SU-DHL-6 (cell line): ENCODE measurements at regions not wholly inside any gene's neighbourhood (a gene's known extent, or its start where the extent isn't known, plus 50 kb on each side); places are given as distances from the start of the nearest gene placed in this dataset.

Experiments
- H2AFZ ChIP-seq: fragments of 200-600 bp; sonication (generic); 2 replicates; pipeline ENCODE4 v1.6.1; 2014; ENCODE audit warnings: low read depth, mild to moderate bottlenecking, moderate library complexity, mixed read lengths, antibody characterized with exemption, low read length; ENCODE audit not compliant: severe bottlenecking
- H3F3A ChIP-seq: fragments of 200-600 bp; shearing (Covaris generic); 2 replicates; pipeline ENCODE4 v1.6.0; 2016; ENCODE audit warnings: antibody characterized with exemption, mild to moderate bottlenecking; ENCODE audit not compliant: insufficient read depth
- H3K27ac ChIP-seq: fragments of 200-600 bp; sonication (generic); 2 replicates; pipeline ENCODE4 v1.5.1; 2016; ENCODE audit warnings: low read depth, mild to moderate bottlenecking, low read length, moderate library complexity, mixed read lengths
- H3K27me3 ChIP-seq: fragments of 200-600 bp; sonication (generic), shearing (Covaris generic); 2 replicates; pipeline ENCODE4 v1.6.0; 2014; ENCODE audit warnings: mild to moderate bottlenecking, low read length
- H3K36me3 ChIP-seq: fragments of 200-600 bp; sonication (generic); 2 replicates; pipeline ENCODE4 v1.6.1; 2014; ENCODE audit warnings: mild to moderate bottlenecking, low read length, mixed read lengths
- H3K4me2 ChIP-seq: fragments of 300-600, 200-600 bp; shearing (Covaris generic), sonication (generic); 2 replicates; pipeline ENCODE4 v1.6.0; 2014; ENCODE audit warnings: low read length, low read depth, mild to moderate bottlenecking; ENCODE audit not compliant: poor library complexity, severe bottlenecking
- H3K4me3 ChIP-seq: fragments of 200-600 bp; sonication (generic); 2 replicates; pipeline ENCODE4 v1.5.1; 2014; ENCODE audit warnings: antibody characterized with exemption, low read length, mild to moderate bottlenecking, mixed read lengths; ENCODE audit not compliant: insufficient read depth, poor library complexity, severe bottlenecking
- H3K79me2 ChIP-seq: fragments of 200-600 bp; sonication (generic); 2 replicates; pipeline ENCODE4 v1.6.1; 2014; ENCODE audit warnings: mild to moderate bottlenecking, low read length, moderate library complexity; ENCODE audit not compliant: insufficient read depth
- H3K9ac ChIP-seq: fragments of 200-600 bp; sonication (generic); 2 replicates; pipeline ENCODE4 v1.7.0; 2014; ENCODE audit warnings: mild to moderate bottlenecking, low read length
- H3K9me2 ChIP-seq: fragments of 200-600 bp; sonication (generic); replicated peaks from 2 replicates; pipeline ENCODE4 v1.6.1; 2014; ENCODE audit warnings: low read length; ENCODE audit not compliant: insufficient read depth
- H3K9me3 ChIP-seq: fragments of 200-600 bp; sonication (generic); 2 replicates; pipeline ENCODE4 v1.6.1; 2014; ENCODE audit warnings: low read length, mixed read lengths; ENCODE audit not compliant: insufficient read depth
- H4K20me1 ChIP-seq: fragments of 200-600 bp; sonication (generic); 2 replicates; pipeline ENCODE4 v1.6.1; 2014; ENCODE audit warnings: low read depth, mild to moderate bottlenecking, antibody characterized with exemption, low read length, moderate library complexity, mixed read lengths
- EZH2phosphoT487 ChIP-seq: fragments of 200-600 bp; sonication (generic), shearing (Covaris generic); conservative IDR thresholded peaks from 2 replicates; pipeline ENCODE4 v1.6.1; 2018; ENCODE audit warnings: mild to moderate bottlenecking, antibody characterized with exemption, low read length, moderate library complexity, mixed read lengths
- TF ChIP-seq, protein P1 (sequence below): fragments of 200-600 bp; sonication (generic); IDR thresholded peaks from one replicate; pipeline ENCODE4 v1.5.1; 2017; ENCODE audit warnings: antibody characterized with exemption, mild to moderate bottlenecking, low read length, moderate library complexity; ENCODE audit not compliant: insufficient read depth, poor library complexity, severe bottlenecking

DNA sequence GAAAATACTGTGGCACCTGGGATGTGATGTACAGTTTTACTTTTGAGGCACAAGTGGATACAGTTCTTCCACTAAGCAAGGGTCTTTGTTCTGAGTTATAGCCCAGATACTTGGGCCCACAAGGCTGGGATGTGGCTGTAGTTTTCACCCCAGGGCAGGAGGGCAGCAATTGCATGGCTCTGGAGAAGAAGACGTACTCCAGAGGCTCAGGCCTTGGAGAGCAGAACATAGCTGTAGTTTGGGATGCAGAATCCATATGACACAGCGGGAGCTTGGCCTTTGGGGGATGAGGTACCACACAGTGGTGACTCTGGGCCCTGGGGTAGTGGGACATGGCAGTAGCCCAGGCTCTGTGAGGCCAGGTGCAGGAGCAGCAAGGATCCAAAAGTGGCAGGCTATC, 110.8 kb upstream of the FSTL4 start:
- H3K4me2 ChIP-seq = no peak overlapping the region
- no peaks in the 10 kb centered on the region for H3K9me3 ChIP-seq
- H3K79me2 ChIP-seq = no peaks in the 10 kb centered on the region

DNA sequence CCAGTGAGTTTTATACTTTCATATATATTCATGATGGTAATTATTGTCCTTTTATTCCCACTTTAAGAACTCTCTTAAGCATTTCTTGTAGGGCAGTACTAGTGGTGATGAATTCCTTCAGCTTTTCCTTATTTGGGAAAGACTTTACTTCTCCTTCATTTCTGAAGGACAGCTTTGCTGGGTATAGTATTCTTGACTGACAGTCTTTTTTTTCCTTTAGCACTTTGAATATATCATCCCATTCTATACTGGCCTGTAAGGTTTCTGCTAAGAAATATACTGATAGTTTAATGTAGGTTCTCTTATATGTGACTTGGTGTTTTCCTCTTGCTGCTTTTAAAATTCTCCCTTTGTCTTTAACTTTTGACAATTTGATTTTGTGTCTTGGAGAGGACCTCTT, 109.0 kb upstream of the FSTL4 start:
- H3K4me2 ChIP-seq = no peak overlapping the region
- H3K27me3 ChIP-seq = no peaks in the 10 kb centered on the region
- no peaks in the 10 kb centered on the region for H4K20me1 ChIP-seq
- H3K9me3 ChIP-seq = no peaks in the 10 kb centered on the region
- H3K79me2 ChIP-seq = no peaks in the 10 kb centered on the region
- H2AFZ ChIP-seq = no peak overlapping the region
- TF ChIP-seq, protein P1, sequence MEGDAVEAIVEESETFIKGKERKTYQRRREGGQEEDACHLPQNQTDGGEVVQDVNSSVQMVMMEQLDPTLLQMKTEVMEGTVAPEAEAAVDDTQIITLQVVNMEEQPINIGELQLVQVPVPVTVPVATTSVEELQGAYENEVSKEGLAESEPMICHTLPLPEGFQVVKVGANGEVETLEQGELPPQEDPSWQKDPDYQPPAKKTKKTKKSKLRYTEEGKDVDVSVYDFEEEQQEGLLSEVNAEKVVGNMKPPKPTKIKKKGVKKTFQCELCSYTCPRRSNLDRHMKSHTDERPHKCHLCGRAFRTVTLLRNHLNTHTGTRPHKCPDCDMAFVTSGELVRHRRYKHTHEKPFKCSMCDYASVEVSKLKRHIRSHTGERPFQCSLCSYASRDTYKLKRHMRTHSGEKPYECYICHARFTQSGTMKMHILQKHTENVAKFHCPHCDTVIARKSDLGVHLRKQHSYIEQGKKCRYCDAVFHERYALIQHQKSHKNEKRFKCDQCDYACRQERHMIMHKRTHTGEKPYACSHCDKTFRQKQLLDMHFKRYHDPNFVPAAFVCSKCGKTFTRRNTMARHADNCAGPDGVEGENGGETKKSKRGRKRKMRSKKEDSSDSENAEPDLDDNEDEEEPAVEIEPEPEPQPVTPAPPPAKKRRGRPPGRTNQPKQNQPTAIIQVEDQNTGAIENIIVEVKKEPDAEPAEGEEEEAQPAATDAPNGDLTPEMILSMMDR = no peak
- no peak for TF ChIP-seq EZH2phosphoT487
- no peak overlapping the region for H3K27ac ChIP-seq
- no peaks in the 10 kb centered on the region for H3F3A ChIP-seq
- H3K4me3 ChIP-seq = no peak overlapping the region
- H3K36me3 ChIP-seq = no peaks in the 10 kb centered on the region
- no peak overlapping the region for H3K9ac ChIP-seq
- no peaks in the 10 kb centered on the region for H3K9me2 ChIP-seq

More for the DNA sequence above, 110.8 kb upstream of the FSTL4 start:
- no peak for TF ChIP-seq EZH2phosphoT487
- TF ChIP-seq, protein P1 = no peak
- Histone ChIP-seq H3K27me3 (no peaks in the 10 kb centered on the region), H3K4me3 (no peak overlapping the region), H3K36me3 (no peaks in the 10 kb centered on the region), H3K27ac (no peak overlapping the region), H4K20me1 (no peaks in the 10 kb centered on the region), H2AFZ (no peak overlapping the region), H3K9ac (no peak overlapping the region), H3F3A (no peaks in the 10 kb centered on the region), H3K9me2 (no peaks in the 10 kb centered on the region)

DNA sequence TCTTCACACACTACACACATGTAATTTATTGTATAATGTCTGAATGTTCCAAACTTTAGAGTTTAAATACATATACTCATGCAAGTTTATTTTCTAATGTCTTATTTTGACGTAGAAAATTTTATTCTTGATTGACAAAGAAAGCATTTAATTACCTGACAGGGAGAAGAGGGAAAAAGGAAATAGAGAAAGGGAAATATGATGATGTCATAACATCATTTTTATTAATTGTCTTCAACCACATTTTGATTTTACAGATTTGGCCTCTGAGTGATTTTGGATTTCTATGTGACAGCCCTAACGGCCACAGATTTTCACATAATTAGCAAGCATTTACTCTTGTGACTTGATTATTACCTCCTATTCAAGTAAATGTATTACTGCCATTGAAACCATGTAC, 106.1 kb upstream of the FSTL4 start:
- H3F3A ChIP-seq = no peaks in the 10 kb centered on the region
- no peaks in the 10 kb centered on the region for H3K27me3 ChIP-seq

More for the DNA sequence above, 106.1 kb upstream of the FSTL4 start:
- no peaks in the 10 kb centered on the region for H3K79me2 ChIP-seq
- no peaks in the 10 kb centered on the region for H3K9me2 ChIP-seq
- H2AFZ ChIP-seq = no peak overlapping the region
- no peaks in the 10 kb centered on the region for H3K9me3 ChIP-seq
- H3K27ac ChIP-seq = no peak overlapping the region
- TF ChIP-seq EZH2phosphoT487 = no peak
- TF ChIP-seq, protein P1 = no peak
- H3K36me3 ChIP-seq = no peaks in the 10 kb centered on the region
- H4K20me1 ChIP-seq = no peaks in the 10 kb centered on the region
- no peak overlapping the region for H3K4me2 ChIP-seq
- no peak overlapping the region for H3K4me3 ChIP-seq
- H3K9ac ChIP-seq = no peak overlapping the region
